HT-29 (cell line): ENCODE measurements at regions not wholly inside any gene's neighbourhood (a gene's known extent, or its start where the extent isn't known, plus 50 kb on each side); places are given as distances from the start of the nearest gene placed in this dataset.

ENCODE experiments used
- DNase-seq: peaks from one replicate; pipeline ENCODE4 v3.0.0-alpha.2; 2015; ENCODE audit warnings: low spot score

- DNase-seq: no peak
Measured at GRCh38 chrX:23228454-23228853, 106.2 kb upstream of the PTCHD1 start.

DNA sequence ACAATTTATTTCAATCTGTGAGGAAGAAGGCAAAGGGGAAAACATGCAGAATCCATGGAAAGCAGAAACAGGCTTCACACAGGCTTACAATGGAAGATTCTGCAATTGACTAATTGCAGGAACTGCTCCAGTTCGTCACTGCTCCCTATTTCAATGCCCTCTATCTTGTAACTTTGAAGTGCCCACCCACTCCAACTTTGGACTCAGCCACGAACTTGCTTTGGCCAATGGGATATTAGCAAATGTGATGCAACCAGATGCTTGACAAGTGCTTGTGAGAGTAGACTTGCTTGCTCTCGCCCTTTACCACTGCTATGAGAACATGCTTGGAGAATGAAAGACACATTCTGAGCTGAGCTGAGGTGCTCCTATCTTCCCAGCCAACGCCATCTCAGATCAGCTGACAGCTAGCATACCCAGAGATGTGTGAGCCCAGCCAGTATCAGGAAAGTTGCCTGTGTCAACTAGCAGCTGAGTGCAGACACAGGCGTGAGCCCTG is 105.7 kb upstream of the PTCHD1 start:
- no peak for DNase-seq

DNA sequence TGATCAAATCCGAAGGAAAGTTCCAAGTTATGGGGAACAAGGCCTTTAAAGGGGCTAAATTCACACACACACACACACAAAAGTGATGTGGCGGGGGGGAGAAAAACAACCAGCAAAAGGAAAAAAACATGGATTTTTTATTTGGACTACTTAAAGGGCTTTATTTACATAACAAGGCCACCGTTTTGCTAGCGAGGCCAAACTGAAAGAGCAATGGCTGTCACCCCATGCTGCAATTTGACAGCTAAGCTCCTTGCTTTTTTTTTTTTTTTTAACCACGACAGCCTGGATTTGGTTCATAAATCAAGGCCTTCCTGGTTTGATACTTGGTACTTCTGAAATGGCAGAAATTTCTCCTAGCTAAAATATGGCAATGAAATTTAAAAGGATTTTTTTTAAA is 99.6 kb upstream of the PTCHD1 start:
- no peak for DNase-seq

DNA sequence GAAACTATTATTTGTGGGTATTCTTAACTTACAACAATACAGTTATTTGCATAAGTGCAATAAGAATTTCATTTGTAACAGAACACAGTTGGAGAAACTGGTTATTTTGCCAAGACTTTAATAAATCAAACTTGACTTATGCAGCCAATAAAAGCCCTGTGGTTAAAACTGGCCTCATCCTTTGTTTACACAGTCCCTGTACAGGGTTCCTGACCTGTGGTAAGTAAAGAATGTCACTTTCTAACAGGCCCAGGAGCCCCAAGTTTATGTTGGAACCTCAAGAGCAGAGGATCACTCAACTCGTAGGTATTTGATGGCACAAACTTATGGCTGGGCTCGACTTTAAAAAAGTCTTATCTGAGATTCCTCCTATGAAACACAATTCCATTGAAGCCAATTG is 88.6 kb upstream of the PTCHD1 start:
- peak; percentile 36 for DNase-seq

GRCh38 chrX:23248187-23248586 is 86.5 kb upstream of the PTCHD1 start:
- no peak for DNase-seq

- DNase-seq: no peak
Measured at GRCh38 chrX:23251043-23251442, 83.6 kb upstream of the PTCHD1 start.

- no peak for DNase-seq
Measured at GRCh38 chrX:23263892-23264291, 70.8 kb upstream of the PTCHD1 start.

DNA sequence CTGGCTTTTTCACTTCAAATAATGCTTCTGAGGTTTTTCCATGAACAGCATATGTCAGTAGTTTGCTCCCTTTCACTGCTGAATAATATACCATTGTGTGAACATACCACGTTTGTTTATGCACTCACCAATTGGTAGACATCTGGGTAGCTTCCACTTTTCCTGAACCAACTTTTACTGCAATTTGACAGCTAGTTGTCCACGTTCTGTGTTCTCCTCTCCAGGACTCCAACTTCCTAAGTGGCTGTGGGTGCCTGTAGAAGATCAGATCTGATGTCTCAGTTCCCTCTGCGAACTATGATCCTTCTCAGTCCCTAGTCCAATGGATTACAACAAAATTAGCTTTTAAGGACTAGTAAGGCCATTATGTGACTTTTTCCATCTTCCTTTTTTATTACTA is 64.7 kb upstream of the PTCHD1 start:
- DNase-seq: no peak

DNA sequence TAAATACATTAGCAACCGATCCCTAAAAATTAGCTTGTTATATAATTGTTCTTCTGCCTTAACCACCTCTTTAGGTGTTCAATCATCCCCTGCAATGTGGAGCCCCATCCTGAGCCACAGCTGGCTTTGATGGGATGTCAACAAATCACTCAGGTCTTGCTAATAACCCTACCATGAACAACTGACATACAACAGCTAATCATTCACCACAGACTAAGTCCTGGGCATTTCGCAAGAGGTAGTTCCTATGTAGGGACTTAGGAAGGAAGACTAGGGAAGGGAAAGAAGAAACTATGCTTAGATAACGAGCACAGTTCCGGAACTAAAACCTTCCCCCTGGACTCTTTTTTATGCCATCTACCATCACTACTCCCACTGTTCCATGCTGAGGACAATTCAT is 63.6 kb upstream of the PTCHD1 start:
- no peak for DNase-seq

GRCh38 chrX:23276475-23276874 is 58.2 kb upstream of the PTCHD1 start:
- DNase-seq: no peak
